Brain microvascular endothelial cell (primary cell): ENCODE measurements at regions not wholly inside any gene's neighbourhood (a gene's known extent, or its start where the extent isn't known, plus 50 kb on each side); places are given as distances from the start of the nearest gene placed in this dataset.

Source experiments
- DNase-seq: peaks from one replicate; pipeline ENCODE4 v3.0.0-alpha.2; 2020
- H3K27ac ChIP-seq: fragments of 250-450 bp; sonication (Bioruptor Pico); 2 replicates; pipeline ENCODE4 v1.5.1; 2020; ENCODE audit warnings: mild to moderate bottlenecking, moderate library complexity
- H3K27me3 ChIP-seq: fragments of 250-450 bp; sonication (Bioruptor Pico); replicated peaks from 2 replicates; pipeline ENCODE4 v1.5.1; 2020; ENCODE audit warnings: mild to moderate bottlenecking
- H3K36me3 ChIP-seq: fragments of 250-450 bp; sonication (Bioruptor Pico); replicated peaks from 2 replicates; pipeline ENCODE4 v1.5.1; 2020; ENCODE audit warnings: mild to moderate bottlenecking
- H3K4me3 ChIP-seq: 2 replicates; pipeline ENCODE4 v1.5.1; 2011; ENCODE audit warnings: low read depth, mild to moderate bottlenecking, control low read depth, low read length, moderate library complexity
- CTCF ChIP-seq: IDR thresholded peaks from 2 replicates; pipeline ENCODE4 v1.5.1; 2011; ENCODE audit warnings: low read depth, mild to moderate bottlenecking, moderate library complexity, low read length, control low read depth, inconsistent platforms; ENCODE audit errors: missing control alignments
- in situ Hi-C: cut with HindIII; loops from 2 replicates; pipeline ENCODE4 v1.10.0; 2017; ENCODE audit warnings: low sequenced_read_pairs, low pct_ligation_motif_present

GRCh38 chr17:77321649-77322513 is 181.1 kb downstream of the SEC14L1 start:
- no peak for DNase-seq
- no peaks in the 10 kb centered on the region for H3K27me3 ChIP-seq
- peak; percentile 28 for TF ChIP-seq CTCF
- peak overlapping the region; percentile 96 for H3K27ac ChIP-seq
- in situ Hi-C loops = no loop called here
- peaks cover 7% of the 10 kb centered on the region for H3K36me3 ChIP-seq
- peak overlapping the region; percentile 60 for H3K4me3 ChIP-seq

DNA sequence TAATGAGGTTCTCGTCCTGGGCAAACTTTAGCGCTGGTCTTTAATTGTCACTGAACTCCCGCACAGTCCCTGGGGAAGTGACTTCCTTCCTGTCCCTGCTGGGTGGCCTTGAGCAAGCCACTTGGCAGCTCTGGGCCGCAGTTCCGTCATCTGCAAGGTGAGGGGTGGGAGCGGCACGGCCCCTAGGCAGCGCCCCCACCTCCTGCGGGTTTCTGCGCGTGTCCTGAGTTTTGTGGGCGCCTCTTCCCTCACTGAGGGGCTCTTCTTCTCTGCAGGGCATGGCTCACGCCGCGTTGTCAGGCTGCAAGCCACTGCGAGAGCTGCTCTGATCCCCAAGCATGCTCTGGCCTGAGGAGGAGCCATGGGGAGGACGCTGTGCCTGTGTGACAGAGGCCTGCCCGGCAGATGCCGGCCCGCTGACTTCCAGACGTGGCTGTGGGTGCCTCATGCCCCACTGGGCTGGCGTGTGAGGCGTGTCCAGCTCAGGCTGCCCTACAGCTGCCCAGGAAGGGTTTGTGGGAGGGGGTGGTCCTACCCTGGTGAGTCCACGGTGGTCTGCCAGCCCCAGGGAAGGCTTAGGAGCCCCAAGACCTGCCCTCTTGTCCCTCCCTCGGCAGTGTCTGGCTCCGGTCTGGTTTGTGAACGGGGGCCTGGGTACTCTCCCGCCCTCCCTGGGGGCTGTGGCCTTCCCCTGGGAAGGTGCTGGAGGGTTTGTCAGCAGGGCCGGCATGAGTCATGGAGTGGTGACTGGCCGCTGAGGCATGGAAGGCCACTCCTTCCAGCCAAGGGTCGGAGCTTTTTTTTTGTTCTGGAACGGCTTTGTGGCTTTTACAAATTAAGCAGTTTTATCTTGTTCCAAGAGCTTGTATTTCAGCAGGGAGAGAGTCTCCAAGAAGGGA is 182.0 kb downstream of the SEC14L1 start:
- in situ Hi-C loops = no loop called here
- H3K27ac ChIP-seq = peak overlapping the region; percentile 96
- no peak for TF ChIP-seq CTCF
- peaks cover 7% of the 10 kb centered on the region for H3K36me3 ChIP-seq
- peak overlapping the region; percentile 60 for H3K4me3 ChIP-seq
- DNase-seq = peak; percentile 97
- H3K27me3 ChIP-seq = no peaks in the 10 kb centered on the region

GRCh38 chr17:77323413-77324171 is 182.8 kb downstream of the SEC14L1 start:
- TF ChIP-seq CTCF = no peak
- peak overlapping the region; percentile 96 for H3K27ac ChIP-seq
- peak overlapping the region; percentile 39 for H3K4me3 ChIP-seq
- in situ Hi-C loops = no loop called here
- H3K27me3 ChIP-seq = no peaks in the 10 kb centered on the region
- no peak for DNase-seq
- H3K36me3 ChIP-seq = peaks cover 7% of the 10 kb centered on the region

GRCh38 chr17:77324227-77324626 is 183.5 kb downstream of the SEC14L1 start:
- in situ Hi-C loops = no loop called here
- DNase-seq = no peak
- Histone ChIP-seq H3K27me3 (no peaks in the 10 kb centered on the region), H3K4me3 (no peak overlapping the region), H3K36me3 (peaks cover 7% of the 10 kb centered on the region), H3K27ac (peak overlapping the region; percentile 96)
- TF ChIP-seq CTCF = no peak

DNA sequence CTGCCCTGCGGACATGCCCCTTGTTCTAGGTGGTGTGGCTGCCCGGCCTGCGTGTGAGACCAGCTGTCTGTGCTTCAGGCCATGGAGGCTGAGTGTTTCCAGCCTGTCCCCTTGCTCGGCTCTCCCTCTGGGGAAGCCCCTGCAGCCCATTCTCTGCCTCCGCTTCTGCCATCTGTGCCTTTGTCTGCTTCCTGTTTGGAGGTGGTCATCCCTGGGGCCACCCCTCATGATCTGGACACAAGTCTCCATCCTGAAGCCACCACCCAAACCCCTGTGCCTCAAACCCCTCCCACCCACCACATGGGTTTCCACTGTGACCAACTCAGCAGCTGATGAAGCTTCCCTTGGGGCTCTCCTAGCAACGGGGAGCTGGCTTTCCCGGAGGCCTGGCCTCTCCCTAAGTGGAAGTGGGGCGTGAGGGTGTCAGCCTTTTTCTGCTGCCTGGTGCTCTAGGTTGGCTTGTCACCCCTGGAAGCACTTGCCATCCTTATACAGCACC is 184.9 kb downstream of the SEC14L1 start:
- Histone ChIP-seq H3K4me3 (peak overlapping the region; percentile 20), H3K27me3 (no peaks in the 10 kb centered on the region), H3K36me3 (peaks cover 7% of the 10 kb centered on the region), H3K27ac (peak overlapping the region; percentile 96)
- in situ Hi-C loops = loop anchor here (25.0 kb wide), 1 partner anchor 137 kb away; no protein-coding TSS in a partner anchor
- TF ChIP-seq CTCF = no peak
- DNase-seq = no peak
